Lower leg skin (tissue), 3 donors: ENCODE measurements at regions not wholly inside any gene's neighbourhood (a gene's known extent, or its start where the extent isn't known, plus 50 kb on each side); places are given as distances from the start of the nearest gene placed in this dataset.

Experiments used
- POLR2A ChIP-seq, 2 donors: fragments of 450-650 bp; IDR thresholded peaks; one replicate each; pipeline ENCODE4 v1.6.1; 2016 to 2017; ENCODE audit warnings: antibody characterized with exemption in 2 of 2, mild to moderate bottlenecking in 1 of 2, moderate library complexity in 1 of 2
- TF ChIP-seq, protein P1 (sequence below), 3 donors: fragments of 450-650 bp; IDR thresholded peaks; one replicate each; pipeline ENCODE4 v1.5.1; 2016; ENCODE audit warnings: antibody characterized with exemption in 3 of 3, mild to moderate bottlenecking in 3 of 3, moderate library complexity in 2 of 3

DNA sequence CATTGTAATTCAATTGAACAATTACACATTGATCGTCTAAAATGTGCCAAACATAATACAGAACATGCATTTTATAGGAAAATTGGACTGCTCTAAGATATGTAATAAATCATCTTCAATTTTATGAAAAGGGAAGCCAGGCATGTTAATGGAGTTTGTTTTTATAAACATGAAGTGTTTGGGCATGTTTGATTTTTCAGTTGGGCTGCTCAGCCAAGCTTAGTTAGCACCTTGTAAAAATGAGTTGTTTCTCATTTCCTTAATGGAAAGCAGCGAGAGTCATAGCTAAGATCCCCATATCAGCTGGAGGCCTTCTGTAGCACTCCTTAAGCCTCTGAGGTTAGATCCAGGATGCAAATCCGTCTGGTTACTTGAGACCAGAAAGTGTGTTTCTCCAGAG lies 422.3 kb downstream of the SPRY2 start:
- TF ChIP-seq, protein P1, sequence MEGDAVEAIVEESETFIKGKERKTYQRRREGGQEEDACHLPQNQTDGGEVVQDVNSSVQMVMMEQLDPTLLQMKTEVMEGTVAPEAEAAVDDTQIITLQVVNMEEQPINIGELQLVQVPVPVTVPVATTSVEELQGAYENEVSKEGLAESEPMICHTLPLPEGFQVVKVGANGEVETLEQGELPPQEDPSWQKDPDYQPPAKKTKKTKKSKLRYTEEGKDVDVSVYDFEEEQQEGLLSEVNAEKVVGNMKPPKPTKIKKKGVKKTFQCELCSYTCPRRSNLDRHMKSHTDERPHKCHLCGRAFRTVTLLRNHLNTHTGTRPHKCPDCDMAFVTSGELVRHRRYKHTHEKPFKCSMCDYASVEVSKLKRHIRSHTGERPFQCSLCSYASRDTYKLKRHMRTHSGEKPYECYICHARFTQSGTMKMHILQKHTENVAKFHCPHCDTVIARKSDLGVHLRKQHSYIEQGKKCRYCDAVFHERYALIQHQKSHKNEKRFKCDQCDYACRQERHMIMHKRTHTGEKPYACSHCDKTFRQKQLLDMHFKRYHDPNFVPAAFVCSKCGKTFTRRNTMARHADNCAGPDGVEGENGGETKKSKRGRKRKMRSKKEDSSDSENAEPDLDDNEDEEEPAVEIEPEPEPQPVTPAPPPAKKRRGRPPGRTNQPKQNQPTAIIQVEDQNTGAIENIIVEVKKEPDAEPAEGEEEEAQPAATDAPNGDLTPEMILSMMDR (IDR thresholded peaks at IDR 0.05): no peak
- TF ChIP-seq POLR2A (IDR thresholded peaks at IDR 0.05): no peak
